ENCODE measurements at regions not wholly inside any gene's neighbourhood (a gene's known extent, or its start where the extent isn't known, plus 50 kb on each side); places are given as distances from the start of the nearest gene placed in this dataset.

DNA sequence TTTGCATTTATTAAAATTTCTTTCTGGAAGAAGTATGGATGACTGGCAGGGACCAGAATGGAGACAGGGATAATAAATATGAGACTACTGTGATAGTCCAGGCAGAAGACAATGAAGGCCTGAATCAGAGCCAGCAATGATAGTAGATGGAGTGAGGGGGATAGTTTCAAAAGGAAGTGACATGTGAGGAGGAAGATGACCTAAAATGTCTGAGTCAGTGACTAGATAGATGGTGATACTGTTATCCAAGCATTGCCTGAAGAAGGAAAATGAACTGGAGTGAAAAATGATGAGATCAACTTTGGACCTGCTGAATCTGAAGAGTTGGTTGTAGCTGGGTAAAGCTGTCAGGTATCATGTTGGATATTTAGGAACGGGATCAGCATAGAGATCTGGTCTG lies 158.3 kb upstream of the KLF7 start:
- TF ChIP-seq, protein P1, sequence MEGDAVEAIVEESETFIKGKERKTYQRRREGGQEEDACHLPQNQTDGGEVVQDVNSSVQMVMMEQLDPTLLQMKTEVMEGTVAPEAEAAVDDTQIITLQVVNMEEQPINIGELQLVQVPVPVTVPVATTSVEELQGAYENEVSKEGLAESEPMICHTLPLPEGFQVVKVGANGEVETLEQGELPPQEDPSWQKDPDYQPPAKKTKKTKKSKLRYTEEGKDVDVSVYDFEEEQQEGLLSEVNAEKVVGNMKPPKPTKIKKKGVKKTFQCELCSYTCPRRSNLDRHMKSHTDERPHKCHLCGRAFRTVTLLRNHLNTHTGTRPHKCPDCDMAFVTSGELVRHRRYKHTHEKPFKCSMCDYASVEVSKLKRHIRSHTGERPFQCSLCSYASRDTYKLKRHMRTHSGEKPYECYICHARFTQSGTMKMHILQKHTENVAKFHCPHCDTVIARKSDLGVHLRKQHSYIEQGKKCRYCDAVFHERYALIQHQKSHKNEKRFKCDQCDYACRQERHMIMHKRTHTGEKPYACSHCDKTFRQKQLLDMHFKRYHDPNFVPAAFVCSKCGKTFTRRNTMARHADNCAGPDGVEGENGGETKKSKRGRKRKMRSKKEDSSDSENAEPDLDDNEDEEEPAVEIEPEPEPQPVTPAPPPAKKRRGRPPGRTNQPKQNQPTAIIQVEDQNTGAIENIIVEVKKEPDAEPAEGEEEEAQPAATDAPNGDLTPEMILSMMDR (IDR thresholded peaks at IDR 0.05): no peak
- TF ChIP-seq POLR2A (IDR thresholded peaks at IDR 0.05): no peak
- no peaks in the 10 kb centered on the region for H3K36me3 ChIP-seq (replicated peaks in 1 of 2)
- H3K9me3 ChIP-seq (replicated peaks in 1 of 3): no peaks in the 10 kb centered on the region
- H3K4me1 ChIP-seq (replicated peaks in 1 of 2): no peaks in the 10 kb centered on the region
- no peak for DNase-seq
- intact Hi-C loops (cut with DNase I): no loop called here
- no peak overlapping the region for H3K4me3 ChIP-seq
- H3K27ac ChIP-seq: no peak overlapping the region
- H3K27me3 ChIP-seq: no peaks in the 10 kb centered on the region
- WGBS, 4 donors: 77 to 91% (median 81%) methylated on average over 1 of the region's 1 CpG

DNA sequence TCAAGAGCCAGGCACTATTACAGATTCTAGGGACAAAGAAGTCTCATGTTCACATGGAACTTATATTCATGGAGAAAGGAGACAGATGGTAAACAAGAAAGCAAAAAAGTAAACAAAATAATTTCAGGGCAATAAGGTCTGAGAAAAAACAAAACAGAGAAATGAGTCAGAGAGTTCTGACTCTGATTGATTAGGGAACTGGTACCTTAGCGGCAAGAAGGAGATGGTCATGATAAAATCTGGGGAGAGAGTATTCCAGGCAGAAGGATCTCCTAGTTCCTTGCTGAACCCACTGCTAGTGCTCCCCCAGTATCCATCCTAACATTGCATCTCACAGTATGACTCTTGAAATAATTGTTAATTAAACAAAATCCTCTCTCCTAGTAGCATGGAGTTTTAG lies 161.8 kb upstream of the KLF7 start:
- Histone ChIP-seq H3K27me3 (no peaks in the 10 kb centered on the region), H3K9me3 (replicated peaks in 1 of 3) (no peaks in the 10 kb centered on the region), H3K36me3 (replicated peaks in 1 of 2) (no peaks in the 10 kb centered on the region), H3K27ac (no peak overlapping the region), H3K4me1 (replicated peaks in 1 of 2) (peaks cover 8 to 12% of the 10 kb centered on the region in 2 donors), H3K4me3 (no peak overlapping the region)
- DNase-seq: no peak
- intact Hi-C loops (cut with DNase I): no loop called here
- WGBS, 4 donors: 35 to 56% (median 47%) methylated on average over 1 of the region's 1 CpG
- TF ChIP-seq, protein P1 (IDR thresholded peaks at IDR 0.05): no peak
- TF ChIP-seq POLR2A (IDR thresholded peaks at IDR 0.05): no peak

DNA sequence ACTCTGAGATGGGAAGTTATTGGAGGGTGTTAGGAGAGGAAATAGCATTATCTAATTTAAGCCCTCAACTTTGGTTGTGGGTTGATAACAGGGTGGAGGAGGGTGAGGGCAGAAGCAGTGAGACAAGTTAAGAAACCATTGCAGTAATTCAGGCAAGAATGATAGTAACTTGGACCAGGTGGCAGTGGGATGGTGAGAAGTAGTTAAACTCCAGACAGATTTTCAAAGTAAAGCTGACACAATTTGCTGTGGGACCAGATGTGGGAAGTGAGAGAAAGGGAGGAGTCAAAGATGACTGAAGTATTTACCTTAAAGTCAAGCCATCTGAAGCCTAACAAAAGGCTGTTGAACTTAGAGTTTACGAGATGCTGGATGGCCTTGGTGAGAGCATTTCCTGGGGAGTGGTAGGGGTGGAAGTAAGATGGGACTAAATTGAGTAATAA lies 163.2 kb upstream of the KLF7 start:
- Histone ChIP-seq H3K4me3 (no peak overlapping the region), H3K27ac (no peak overlapping the region), H3K36me3 (replicated peaks in 1 of 2) (no peaks in the 10 kb centered on the region), H3K27me3 (no peaks in the 10 kb centered on the region), H3K9me3 (replicated peaks in 1 of 3) (no peaks in the 10 kb centered on the region), H3K4me1 (replicated peaks in 1 of 2) (peaks cover 8 to 12% of the 10 kb centered on the region in 2 donors)
- WGBS, 4 donors: 20 to 61% (median 41%) methylated on average over 1 of the region's 1 CpG
- intact Hi-C loops (cut with DNase I): no loop called here
- no peak for DNase-seq
- TF ChIP-seq, protein P1 (IDR thresholded peaks at IDR 0.05): no peak
- no peak for TF ChIP-seq POLR2A (IDR thresholded peaks at IDR 0.05)

- intact Hi-C loops (cut with DNase I): no loop called here
- Histone ChIP-seq H3K27ac (peak overlapping the region in 4 of 5 donors; percentile 44 to 81 (median 60)), H3K36me3 (replicated peaks in 1 of 2) (no peaks in the 10 kb centered on the region), H3K4me3 (peak overlapping the region in 1 of 4 donors; percentile 8), H3K9me3 (replicated peaks in 1 of 3) (no peaks in the 10 kb centered on the region), H3K4me1 (replicated peaks in 1 of 2) (peaks cover 12 to 15% of the 10 kb centered on the region in 2 donors), H3K27me3 (no peaks in the 10 kb centered on the region)
- DNase-seq: peak; percentile 76 to 93 (median 87)
- WGBS, 4 donors: 41 to 53% (median 50%) methylated on average over 7 of the region's 7 CpGs
- peak in 1 of 2 donors; percentile 8 for TF ChIP-seq POLR2A (IDR thresholded peaks at IDR 0.05)
- TF ChIP-seq, protein P1 (IDR thresholded peaks at IDR 0.05): no peak
Measured at GRCh38 chr2:207330912-207331311, 165.2 kb upstream of the KLF7 start.

Data from adrenal gland (tissue), 9 donors.